IMR-90 (cell line): ENCODE measurements at regions not wholly inside any gene's neighbourhood (a gene's known extent, or its start where the extent isn't known, plus 50 kb on each side); places are given as distances from the start of the nearest gene placed in this dataset. TPM values are rescaled to one million over a fixed set of nuclear protein-coding genes. Genes with fewer than 3 reads are reported as not detected.

ENCODE experiments used
- ATAC-seq: fragments of 200-7000 bp; cut with Tn5 transposase; 2 replicates; pipeline ENCODE4 v1.9.1; 2020; ENCODE audit warnings: low read depth, mild to moderate bottlenecking, moderate library complexity
- BruUV-seq: library from RNA; stranded (reverse); fragments of 400-500 nt; replicated peaks from 2 replicates; lab custom pipeline; 2021; lab: Mats Ljungman, UMichigan
- CTCF ChIA-PET: fragments of 300-600 bp; formaldehyde crosslinking; extraction: SDS; loops from one replicate; lab custom pipeline; 2021; ENCODE audit warnings: antibody characterized with exemption; lab: Yijun Ruan, JAX
- POLR2A ChIA-PET: fragments of 300-600 bp; sonication (Branson Sonifier 250); formaldehyde crosslinking; loops from one replicate; lab custom pipeline; 2022; ENCODE audit warnings: antibody characterized with exemption; ENCODE audit not compliant: unreplicated experiment; lab: Charles Lee
- DNase-seq: peaks from one replicate; pipeline ENCODE4 v3.0.0; 2013
- H2AFZ ChIP-seq: replicated peaks from 2 replicates; pipeline ENCODE3; 2013; ENCODE audit warnings: low read length, mild to moderate bottlenecking; ENCODE audit not compliant: poor library complexity
- H2AK5ac ChIP-seq: 2 replicates; pipeline ENCODE4 v1.6.1; 2013; ENCODE audit warnings: low read depth, low read length, inconsistent platforms
- H2AK9ac ChIP-seq: replicated peaks from 2 replicates; pipeline ENCODE3; 2013; ENCODE audit warnings: mild to moderate bottlenecking, low read depth, low read length, moderate library complexity; ENCODE audit not compliant: poor library complexity
- H2BK120ac ChIP-seq: 2 replicates; pipeline ENCODE4 v1.6.1; 2013; ENCODE audit warnings: low read depth, low read length, inconsistent platforms
- H2BK15ac ChIP-seq: 3 replicates; pipeline ENCODE4 v1.6.1; 2013; ENCODE audit warnings: low read depth, low read length, inconsistent platforms
- H2BK20ac ChIP-seq: 2 replicates; pipeline ENCODE4 v1.6.1; 2013; ENCODE audit warnings: low read depth, mild to moderate bottlenecking, inconsistent platforms, low read length, moderate library complexity
- H2BK5ac ChIP-seq: 2 replicates; pipeline ENCODE4 v1.6.1; 2013; ENCODE audit warnings: mild to moderate bottlenecking, low read depth, low read length, inconsistent platforms; ENCODE audit not compliant: poor library complexity, severe bottlenecking
- H3K14ac ChIP-seq: replicated peaks from 2 replicates; pipeline ENCODE4 v1.6.1; 2013; ENCODE audit warnings: low read depth, low read length, inconsistent platforms
- H3K18ac ChIP-seq: 2 replicates; pipeline ENCODE4 v1.6.1; 2013; ENCODE audit warnings: low read depth, low read length, control low read depth
- H3K23ac ChIP-seq: 2 replicates; pipeline ENCODE4 v1.6.1; 2013; ENCODE audit warnings: low read depth, low read length, inconsistent platforms
- H3K27ac ChIP-seq: 2 replicates; pipeline ENCODE4 v1.5.1; 2013; ENCODE audit warnings: mild to moderate bottlenecking, control low read depth, low read length; ENCODE audit not compliant: insufficient read depth
- H3K27me3 ChIP-seq: 2 replicates; pipeline ENCODE4 v1.6.1; 2013; ENCODE audit warnings: low read length; ENCODE audit not compliant: control insufficient read depth, insufficient read depth
- H3K36me3 ChIP-seq: 2 replicates; pipeline ENCODE4 v1.6.1; 2013; ENCODE audit warnings: low read length, mixed read lengths; ENCODE audit not compliant: control insufficient read depth, insufficient read depth
- H3K4ac ChIP-seq: 2 replicates; pipeline ENCODE4 v1.6.1; 2013; ENCODE audit warnings: low read depth, low read length, inconsistent platforms
- H3K4me1 ChIP-seq: 2 replicates; pipeline ENCODE4 v1.6.1; 2013; ENCODE audit warnings: low read length, mixed read lengths; ENCODE audit not compliant: control insufficient read depth, insufficient read depth
- H3K4me2 ChIP-seq: 2 replicates; pipeline ENCODE4 v1.6.1; 2013; ENCODE audit warnings: low read depth, mild to moderate bottlenecking, control low read depth, low read length, moderate library complexity
- H3K4me3 ChIP-seq: 2 replicates; pipeline ENCODE4 v1.5.1; 2013; ENCODE audit warnings: low read depth, mild to moderate bottlenecking, control low read depth, low read length, moderate library complexity; ENCODE audit not compliant: insufficient read depth
- H3K56ac ChIP-seq: 2 replicates; pipeline ENCODE4 v1.6.1; 2013; ENCODE audit warnings: low read length, inconsistent platforms; ENCODE audit not compliant: insufficient read depth; ENCODE audit errors: extremely low read depth
- H3K79me1 ChIP-seq, 2 experiments: 2 replicates each; pipeline ENCODE4 v1.6.1; 2013; ENCODE audit warnings: low read length in 2 of 2, inconsistent platforms in 1 of 2, low read depth in 1 of 2
- H3K9ac ChIP-seq: 2 replicates; pipeline ENCODE4 v1.6.1; 2013; ENCODE audit warnings: low read depth, low read length, control low read depth
- H3K9me1 ChIP-seq: 2 replicates; pipeline ENCODE4 v1.6.1; 2013; ENCODE audit warnings: low read length, inconsistent platforms; ENCODE audit not compliant: insufficient read depth
- H3K9me3 ChIP-seq: 2 replicates; pipeline ENCODE4 v1.6.1; 2013; ENCODE audit warnings: low read length; ENCODE audit not compliant: control insufficient read depth, insufficient read depth
- H4K20me1 ChIP-seq: 2 replicates; pipeline ENCODE4 v1.6.1; 2013; ENCODE audit warnings: low read length, inconsistent platforms; ENCODE audit not compliant: insufficient read depth
- H4K5ac ChIP-seq: 2 replicates; pipeline ENCODE4 v1.6.1; 2013; ENCODE audit warnings: mild to moderate bottlenecking, low read depth, low read length, control low read depth
- H4K8ac ChIP-seq, 2 experiments: 2 replicates each; pipeline ENCODE4 v1.6.1; 2013; ENCODE audit warnings: low read depth in 2 of 2, low read length in 2 of 2, control low read depth in 1 of 2, inconsistent platforms in 1 of 2
- H4K91ac ChIP-seq: 2 replicates; pipeline ENCODE4 v1.6.1; 2013; ENCODE audit warnings: low read depth, low read length, inconsistent platforms; ENCODE audit not compliant: insufficient read depth
- CEBPB ChIP-seq: IDR thresholded peaks from 2 replicates; pipeline ENCODE4 v1.6.1; 2012; ENCODE audit warnings: low read depth, low read length, improper control_type of control experiment
- FOS ChIP-seq: fragments of 150-350 bp; IDR thresholded peaks from 2 replicates; pipeline ENCODE4 v1.6.1; 2016; ENCODE audit warnings: low read depth, low read length
- MAFK ChIP-seq: IDR thresholded peaks from 2 replicates; pipeline ENCODE4 v1.6.1; 2012; ENCODE audit warnings: low read depth, low read length, improper control_type of control experiment
- NFE2L2 ChIP-seq: fragments of 150-350 bp; IDR thresholded peaks from 2 replicates; pipeline ENCODE4 v1.6.1; 2016; ENCODE audit warnings: low read depth, mild to moderate bottlenecking, low read length
- SMC3 ChIP-seq: fragments of 150-350 bp; IDR thresholded peaks from 2 replicates; pipeline ENCODE4 v1.6.1; 2016; ENCODE audit warnings: low read depth, mild to moderate bottlenecking, antibody characterized with exemption, low read length, moderate library complexity
- USF2 ChIP-seq: fragments of 150-350 bp; IDR thresholded peaks from 2 replicates; pipeline ENCODE4 v1.6.1; 2017; ENCODE audit warnings: mild to moderate bottlenecking, antibody characterized with exemption, low read length, low read depth
- WGBS, 2 experiments: methylation state at CpG; one replicate each; pipeline versions ENCODE4 v1.1.5 to v1.1.7; 2013; ENCODE audit warnings: missing lambda C conversion rate in 2 of 2; ENCODE audit not compliant: insufficient read length in 1 of 2; ENCODE audit errors: extremely low coverage in 2 of 2; 5-methylcytosine and 5-hydroxymethylcytosine counted together
- dilution Hi-C: fragments of 300-500 bp; cut with HindIII; formaldehyde crosslinking; loops from one replicate; pipeline ENCODE4 v1.14.3; 2018; ENCODE audit warnings: low sequenced_read_pairs; ENCODE audit not compliant: unreplicated experiment
- in situ Hi-C: fragments of 300-500 bp; cut with MboI; formaldehyde crosslinking; loops from 3 replicates; pipeline ENCODE4 v1.14.3; 2019; ENCODE audit warnings: low sequenced_read_pairs, inconsistent platforms, mixed read lengths
- intact Hi-C: fragments of 100-400 bp; cut with micrococcal nuclease; formaldehyde crosslinking; loops from 2 replicates; pipeline ENCODE4 v1.10.0; 2022
- microRNA-seq, 2 experiments: library from miRNA; stranded (forward) in 1 of 2; unstranded in 1 of 2; fragments of 10-50 nt in 1 of 2; fragments of <30 nt in 1 of 2; gene quantifications in 1 of 2; microRNA quantifications in 1 of 2; one replicate each; pipeline versions ENCODE3 to v1.1.0; 2013 to 2020; ENCODE audit not compliant: insufficient read depth in 1 of 2, insufficient read length in 1 of 2, unreplicated experiment in 1 of 2
- small RNA-seq, 5 experiments: library from RNA; depleted of rRNA; stranded (forward); fragments of <200 nt; gene quantifications; one replicate each; pipeline ENCODE3, GENCODE V24; 2012

- Histone ChIP-seq H3K4me3 (no peak overlapping the region), H3K56ac (no peak overlapping the region), H3K27me3 (peaks cover 24% of the 10 kb centered on the region), H3K9me1 (no peaks in the 10 kb centered on the region), H2AK9ac (no peak overlapping the region), H4K8ac (no peak overlapping the region), H3K18ac (no peak overlapping the region), H3K23ac (no peak overlapping the region), H3K79me1 (no peaks in the 10 kb centered on the region), H2AK5ac (no peak overlapping the region), H3K4me1 (no peaks in the 10 kb centered on the region), H3K9me3 (no peaks in the 10 kb centered on the region), H3K4me2 (no peak overlapping the region), H4K5ac (no peak overlapping the region), H3K9ac (no peak overlapping the region), H2BK120ac (no peak overlapping the region), H4K91ac (no peak overlapping the region), H3K27ac (no peak overlapping the region), H2BK15ac (no peak overlapping the region), H3K4ac (no peak overlapping the region), H2AFZ (no peak overlapping the region), H4K20me1 (no peaks in the 10 kb centered on the region), H3K14ac (no peak overlapping the region), H3K36me3 (no peaks in the 10 kb centered on the region), H2BK5ac (no peak overlapping the region), H2BK20ac (no peak overlapping the region)
- no CpG with 5 or more reads among the region's 1 CpG for WGBS, 2 experiments
- TF ChIP-seq MAFK (no peak), SMC3 (no peak), FOS (no peak), USF2 (no peak), CEBPB (no peak), NFE2L2 (no peak)
- no peak for DNase-seq
- ChIA-PET POLR2A (no interaction called here), CTCF (interaction anchor here (0.6 kb wide), 1 partner anchor 201 kb away, joined by 3 read pairs; no protein-coding TSS in a partner anchor)
- in situ Hi-C loops, result no loop called here
- intact Hi-C loops, result loop anchor here (5.0 kb wide), 1 partner anchor 36 kb away; no protein-coding TSS in a partner anchor
- dilution Hi-C loops, result no loop called here
- BruUV-seq, result no TSS peak
- ATAC-seq, result no peak
These were observed 126.4 kb downstream of the CEP57L1 start for GRCh38 chr6:109221543-109222195.

Small RNA genes lying in the stretch of these regions (microRNA-seq; reads per million reads assigned to microRNA genes)
- not detected for gene AL359711.1 (ENCODE audit: insufficient read depth, insufficient read length)
- gene RNY3P11 (ENCODE audit: insufficient read depth, insufficient read length), result not detected

Small RNA genes lying in the stretch of these regions (small RNA-seq; reads per million reads assigned to genes)
- gene AL359711.1 (0 reads per million in 5 experiments), gene RNY3P11 (0 to 0.08 (median 0) reads per million in 5 experiments)
